ENCODE measurements at regions not wholly inside any gene's neighbourhood (a gene's known extent, or its start where the extent isn't known, plus 50 kb on each side); places are given as distances from the start of the nearest gene placed in this dataset.

DNA sequence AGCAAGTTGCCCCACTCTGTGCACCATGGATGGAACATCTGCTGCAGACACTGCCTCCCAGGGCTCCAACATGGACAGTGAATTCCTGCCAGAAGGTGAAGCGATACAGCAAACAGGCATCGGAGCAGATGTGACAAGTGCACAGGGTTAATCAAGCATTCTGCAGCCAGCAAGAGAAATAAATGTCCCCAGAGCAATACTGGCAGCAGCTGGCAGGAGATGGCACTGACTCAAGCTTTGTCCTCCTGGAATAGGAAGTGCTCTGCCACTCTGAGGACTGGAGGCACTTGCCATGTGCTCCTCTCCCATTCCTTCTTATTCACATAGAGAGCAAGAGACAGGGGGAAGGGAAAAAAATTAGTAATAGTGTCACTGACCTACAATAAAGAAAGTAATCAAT is 402.7 kb upstream of the DAB1 start:
- no peak for DNase-seq (ENCODE audit: extremely low spot score in 2 of 2)
- TF ChIP-seq, protein P1, sequence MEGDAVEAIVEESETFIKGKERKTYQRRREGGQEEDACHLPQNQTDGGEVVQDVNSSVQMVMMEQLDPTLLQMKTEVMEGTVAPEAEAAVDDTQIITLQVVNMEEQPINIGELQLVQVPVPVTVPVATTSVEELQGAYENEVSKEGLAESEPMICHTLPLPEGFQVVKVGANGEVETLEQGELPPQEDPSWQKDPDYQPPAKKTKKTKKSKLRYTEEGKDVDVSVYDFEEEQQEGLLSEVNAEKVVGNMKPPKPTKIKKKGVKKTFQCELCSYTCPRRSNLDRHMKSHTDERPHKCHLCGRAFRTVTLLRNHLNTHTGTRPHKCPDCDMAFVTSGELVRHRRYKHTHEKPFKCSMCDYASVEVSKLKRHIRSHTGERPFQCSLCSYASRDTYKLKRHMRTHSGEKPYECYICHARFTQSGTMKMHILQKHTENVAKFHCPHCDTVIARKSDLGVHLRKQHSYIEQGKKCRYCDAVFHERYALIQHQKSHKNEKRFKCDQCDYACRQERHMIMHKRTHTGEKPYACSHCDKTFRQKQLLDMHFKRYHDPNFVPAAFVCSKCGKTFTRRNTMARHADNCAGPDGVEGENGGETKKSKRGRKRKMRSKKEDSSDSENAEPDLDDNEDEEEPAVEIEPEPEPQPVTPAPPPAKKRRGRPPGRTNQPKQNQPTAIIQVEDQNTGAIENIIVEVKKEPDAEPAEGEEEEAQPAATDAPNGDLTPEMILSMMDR (IDR thresholded peaks at IDR 0.05): no peak
- TF ChIP-seq POLR2A (IDR thresholded peaks at IDR 0.05) (no peak), POLR2AphosphoS5 (IDR thresholded peaks at IDR 0.05; ENCODE audit: insufficient read depth in 1 of 2, low read depth in 1 of 2) (no peak)
- Histone ChIP-seq H3K36me3 (no peaks in the 10 kb centered on the region), H3K4me1 (no peaks in the 10 kb centered on the region), H3K27me3 (no peaks in the 10 kb centered on the region), H3K27ac (no peak overlapping the region), H3K4me3 (no peak overlapping the region), H3K9me3 (no peaks in the 10 kb centered on the region)
- intact Hi-C loops (cut with DNase I): no loop called here

DNA sequence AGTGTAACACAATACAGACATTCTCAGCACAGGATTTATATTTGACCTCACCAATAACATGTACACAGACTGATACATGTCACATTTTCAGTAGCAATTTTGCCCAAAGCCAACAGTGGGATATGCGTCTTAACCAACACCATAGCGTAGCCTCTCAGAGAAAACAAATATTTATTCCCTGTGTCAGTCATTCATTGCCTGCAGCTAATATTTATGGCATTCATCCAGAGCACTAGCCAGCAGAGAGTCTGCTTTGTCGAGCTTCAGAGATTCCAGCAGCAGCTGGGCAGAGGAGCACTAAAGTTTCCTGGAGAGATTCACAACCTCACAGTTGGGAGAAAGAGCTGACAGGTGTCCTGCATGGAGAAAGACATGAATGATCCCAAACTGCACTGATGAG is 400.7 kb upstream of the DAB1 start:
- DNase-seq (ENCODE audit: extremely low spot score in 2 of 2): no peak
- no peak overlapping the region for H3K4me3 ChIP-seq
- no peak overlapping the region for H3K27ac ChIP-seq
- H3K27me3 ChIP-seq: no peaks in the 10 kb centered on the region
- no peaks in the 10 kb centered on the region for H3K9me3 ChIP-seq
- TF ChIP-seq POLR2A (IDR thresholded peaks at IDR 0.05) (no peak), POLR2AphosphoS5 (IDR thresholded peaks at IDR 0.05; ENCODE audit: insufficient read depth in 1 of 2, low read depth in 1 of 2) (no peak)
- H3K36me3 ChIP-seq: no peaks in the 10 kb centered on the region
- no peaks in the 10 kb centered on the region for H3K4me1 ChIP-seq
- intact Hi-C loops (cut with DNase I): no loop called here

DNA sequence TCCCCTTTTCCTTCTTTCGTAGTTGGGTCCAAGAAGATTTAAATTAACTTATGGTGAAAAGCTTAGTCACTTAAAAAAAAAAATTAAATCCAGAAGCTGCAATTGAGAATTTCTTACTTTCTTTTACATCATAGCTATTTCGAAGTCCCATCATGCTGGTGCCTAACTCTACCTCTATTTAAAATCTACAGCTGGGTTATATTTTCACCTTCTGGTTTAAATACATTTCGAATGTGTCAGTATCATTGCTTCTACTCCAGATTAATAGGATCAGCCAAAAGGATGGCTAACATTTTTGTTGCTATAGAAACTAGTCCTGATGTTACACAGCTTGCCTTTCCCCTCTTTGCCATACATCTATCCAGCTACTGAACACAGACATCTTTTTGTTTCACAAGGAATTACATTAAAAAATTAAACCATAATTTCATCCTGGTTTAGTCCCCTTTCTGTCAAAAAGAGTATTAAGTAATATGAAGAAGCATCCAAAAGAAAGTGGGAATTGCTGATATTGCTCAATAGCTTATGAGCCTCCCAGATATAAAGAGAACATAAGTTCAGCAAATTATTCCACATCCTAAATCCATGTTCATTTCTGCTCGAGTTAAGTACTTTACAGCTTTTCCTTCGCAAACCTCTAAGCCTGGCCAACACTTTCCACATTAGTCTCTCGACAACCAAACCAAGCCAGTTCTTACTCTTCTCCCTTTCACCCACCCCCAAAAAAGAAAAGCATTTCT is 396.7 kb upstream of the DAB1 start:
- Histone ChIP-seq H3K4me3 (no peak overlapping the region), H3K9me3 (no peaks in the 10 kb centered on the region), H3K36me3 (no peaks in the 10 kb centered on the region), H3K27me3 (no peaks in the 10 kb centered on the region), H3K27ac (no peak overlapping the region), H3K4me1 (no peaks in the 10 kb centered on the region)
- intact Hi-C loops (cut with DNase I): no loop called here
- TF ChIP-seq POLR2AphosphoS5 (IDR thresholded peaks at IDR 0.05; ENCODE audit: insufficient read depth in 1 of 2, low read depth in 1 of 2) (no peak), POLR2A (IDR thresholded peaks at IDR 0.05) (no peak)
- TF ChIP-seq, protein P1 (IDR thresholded peaks at IDR 0.05): no peak
- DNase-seq (ENCODE audit: extremely low spot score in 2 of 2): no peak

- Histone ChIP-seq H3K9me3 (no peaks in the 10 kb centered on the region), H3K27me3 (no peaks in the 10 kb centered on the region), H3K4me3 (no peak overlapping the region), H3K36me3 (no peaks in the 10 kb centered on the region), H3K4me1 (no peaks in the 10 kb centered on the region), H3K27ac (no peak overlapping the region)
- intact Hi-C loops (cut with DNase I): no loop called here
- DNase-seq (ENCODE audit: extremely low spot score in 2 of 2): no peak
- TF ChIP-seq, protein P1 (IDR thresholded peaks at IDR 0.05): no peak
- TF ChIP-seq POLR2A (IDR thresholded peaks at IDR 0.05) (no peak), POLR2AphosphoS5 (IDR thresholded peaks at IDR 0.05; ENCODE audit: insufficient read depth in 1 of 2, low read depth in 1 of 2) (no peak)
Measured at GRCh38 chr1:57819893-57820292, 396.0 kb upstream of the DAB1 start.

DNA sequence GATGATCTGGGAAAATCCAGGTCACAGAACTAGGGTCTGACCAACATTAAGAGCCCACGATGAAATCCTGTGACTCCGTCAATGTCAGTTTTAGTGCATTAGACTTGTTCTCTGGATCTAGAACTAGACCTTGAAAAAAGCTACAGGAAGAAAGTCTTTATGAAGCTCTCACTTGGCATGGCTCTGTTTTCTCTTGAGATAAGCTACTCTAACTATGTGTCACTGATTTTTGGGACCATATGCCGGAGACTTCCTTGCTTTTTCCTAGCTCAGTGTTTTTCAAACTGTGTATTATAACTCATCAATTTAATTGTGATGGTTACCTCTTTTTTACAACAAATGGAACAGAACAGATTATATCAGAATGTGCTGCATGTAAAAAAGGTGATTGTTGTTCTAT is 379.7 kb upstream of the DAB1 start:
- Histone ChIP-seq H3K4me1 (no peaks in the 10 kb centered on the region), H3K4me3 (no peak overlapping the region), H3K27ac (no peak overlapping the region), H3K36me3 (no peaks in the 10 kb centered on the region), H3K9me3 (no peaks in the 10 kb centered on the region), H3K27me3 (no peaks in the 10 kb centered on the region)
- TF ChIP-seq, protein P1 (IDR thresholded peaks at IDR 0.05): no peak
- TF ChIP-seq POLR2A (IDR thresholded peaks at IDR 0.05): no peak
- no peak for TF ChIP-seq POLR2AphosphoS5 (IDR thresholded peaks at IDR 0.05; ENCODE audit: insufficient read depth in 1 of 2, low read depth in 1 of 2)
- intact Hi-C loops (cut with DNase I): no loop called here
- DNase-seq (ENCODE audit: extremely low spot score in 2 of 2): no peak

Data from vagina (tissue), 2 donors.